A673 (cell line): ENCODE measurements at regions not wholly inside any gene's neighbourhood (a gene's known extent, or its start where the extent isn't known, plus 50 kb on each side); places are given as distances from the start of the nearest gene placed in this dataset.

Experiments
- BruUV-seq: library from RNA; stranded (reverse); fragments of 400-500 nt; replicated peaks from 2 replicates; lab custom pipeline; 2021; lab: Mats Ljungman, UMichigan
- CTCF ChIA-PET: fragments of 300-600 bp; sonication (Branson Sonifier 250); formaldehyde crosslinking; loops from one replicate; lab custom pipeline; 2022; ENCODE audit warnings: antibody characterized with exemption; lab: Charles Lee
- POLR2A ChIA-PET: fragments of 300-600 bp; sonication (Branson Sonifier 250); formaldehyde crosslinking; loops from one replicate; lab custom pipeline; 2022; ENCODE audit warnings: antibody characterized with exemption; ENCODE audit not compliant: low non-redundant PET; lab: Charles Lee
- DNase-seq: peaks from one replicate; pipeline ENCODE4 v3.0.0-alpha.2; 2015; ENCODE audit warnings: low spot score
- H3K27ac ChIP-seq: fragments of 200-600 bp; sonication (generic); 2 replicates; pipeline ENCODE4 v1.5.1; 2016; ENCODE audit warnings: mixed run types, low read depth, mild to moderate bottlenecking, mixed read lengths, antibody characterized with exemption, low read length; ENCODE audit not compliant: poor library complexity, severe bottlenecking
- H3K27me3 ChIP-seq: fragments of 200-600 bp; sonication (generic); replicated peaks from 2 replicates; pipeline ENCODE4 v1.6.1; 2017; ENCODE audit warnings: mixed run types, low read depth, mild to moderate bottlenecking, mixed read lengths, antibody characterized with exemption, low read length; ENCODE audit not compliant: insufficient read depth, poor library complexity
- H3K36me3 ChIP-seq: fragments of 200-600 bp; sonication (generic); 2 replicates; pipeline ENCODE4 v1.6.1; 2016; ENCODE audit warnings: mixed run types, mild to moderate bottlenecking, mixed read lengths, antibody characterized with exemption, low read length; ENCODE audit not compliant: insufficient read depth, poor library complexity, severe bottlenecking
- H3K4me1 ChIP-seq: fragments of 200-600 bp; sonication (generic); 2 replicates; pipeline ENCODE4 v1.6.1; 2017; ENCODE audit warnings: mixed run types, mild to moderate bottlenecking, mixed read lengths, antibody characterized with exemption, low read length; ENCODE audit not compliant: insufficient read depth, poor library complexity, severe bottlenecking
- H3K4me3 ChIP-seq: fragments of 200-600 bp; sonication (generic); 2 replicates; pipeline ENCODE4 v1.5.1; 2016; ENCODE audit warnings: low read depth, mixed run types, mild to moderate bottlenecking, mixed read lengths, low read length; ENCODE audit not compliant: poor library complexity, severe bottlenecking
- H3K9me3 ChIP-seq: fragments of 200-600 bp; sonication (generic); 2 replicates; pipeline ENCODE4 v1.6.1; 2016; ENCODE audit warnings: mixed run types, low read depth, mild to moderate bottlenecking, mixed read lengths, antibody characterized with exemption, low read length; ENCODE audit not compliant: poor library complexity, severe bottlenecking
- CTCF ChIP-seq: fragments of 300-800, 200-600 bp; sonication (generic); conservative IDR thresholded peaks from 2 replicates; pipeline ENCODE4 v1.5.1; 2017; ENCODE audit warnings: low read depth, mild to moderate bottlenecking, antibody characterized with exemption, low read length, moderate library complexity, mixed read lengths
- EZH2 ChIP-seq: fragments of 200-600 bp; sonication (generic); IDR thresholded peaks from 2 replicates; pipeline ENCODE4 v1.6.1; 2017; ENCODE audit warnings: borderline replicate concordance, low read depth, mild to moderate bottlenecking, mixed read lengths, antibody characterized with exemption, low read length; ENCODE audit not compliant: poor library complexity, severe bottlenecking
- intact Hi-C: fragments of 100-400 bp; cut with micrococcal nuclease; formaldehyde crosslinking; loops from one replicate; pipeline ENCODE4 v1.10.0; 2022; ENCODE audit not compliant: unreplicated experiment

- no peaks in the 10 kb centered on the region for H3K9me3 ChIP-seq
- no peaks in the 10 kb centered on the region for H3K36me3 ChIP-seq
- no peaks in the 10 kb centered on the region for H3K4me1 ChIP-seq
- peaks cover 14% of the 10 kb centered on the region for H3K27me3 ChIP-seq
- POLR2A ChIA-PET, result no interaction called here
- intact Hi-C loops, result no loop called here
- TF ChIP-seq EZH2 (no peak), CTCF (no peak)
- no peak for DNase-seq
- no TSS peak for BruUV-seq
- CTCF ChIA-PET, result no interaction called here
- H3K4me3 ChIP-seq, result no peak overlapping the region
- H3K27ac ChIP-seq, result no peak overlapping the region
These were observed 72.9 kb upstream of the PPP2R3B start for GRCh38 chrX:459611-460010.

- peaks cover 14% of the 10 kb centered on the region for H3K27me3 ChIP-seq
- no peaks in the 10 kb centered on the region for H3K36me3 ChIP-seq
- H3K9me3 ChIP-seq, result no peaks in the 10 kb centered on the region
- no peak overlapping the region for H3K27ac ChIP-seq
- intact Hi-C loops, result no loop called here
- no peak for DNase-seq
- no peak overlapping the region for H3K4me3 ChIP-seq
- H3K4me1 ChIP-seq, result no peaks in the 10 kb centered on the region
- POLR2A ChIA-PET, result no interaction called here
- CTCF ChIA-PET, result no interaction called here
- TF ChIP-seq EZH2 (no peak), CTCF (no peak)
- BruUV-seq, result no TSS peak
These were observed 73.4 kb upstream of the PPP2R3B start for GRCh38 chrX:460116-460515.

- Histone ChIP-seq H3K9me3 (no peaks in the 10 kb centered on the region), H3K27ac (no peak overlapping the region), H3K4me3 (no peak overlapping the region), H3K27me3 (peaks cover 14% of the 10 kb centered on the region), H3K36me3 (no peaks in the 10 kb centered on the region), H3K4me1 (no peaks in the 10 kb centered on the region)
- TF ChIP-seq CTCF (no peak), EZH2 (no peak)
- DNase-seq, result no peak
- CTCF ChIA-PET, result no interaction called here
- POLR2A ChIA-PET, result no interaction called here
- BruUV-seq, result no TSS peak
- intact Hi-C loops, result no loop called here
These were observed 74.3 kb upstream of the PPP2R3B start for GRCh38 chrX:460823-461640.
